HL-60/S4 (cell line): ENCODE measurements at regions not wholly inside any gene's neighbourhood (a gene's known extent, or its start where the extent isn't known, plus 50 kb on each side); places are given as distances from the start of the nearest gene placed in this dataset.

ENCODE experiments used
- in situ Hi-C: fragments of 300-500 bp; cut with MboI; formaldehyde crosslinking; loops from 2 replicates; pipeline ENCODE4 v1.14.3; 2022; ENCODE audit warnings: low sequenced_read_pairs

GRCh38 chr1:114235960-114236359, 82.3 kb upstream of the SYT6 start:
- in situ Hi-C loops, result no loop called here

DNA sequence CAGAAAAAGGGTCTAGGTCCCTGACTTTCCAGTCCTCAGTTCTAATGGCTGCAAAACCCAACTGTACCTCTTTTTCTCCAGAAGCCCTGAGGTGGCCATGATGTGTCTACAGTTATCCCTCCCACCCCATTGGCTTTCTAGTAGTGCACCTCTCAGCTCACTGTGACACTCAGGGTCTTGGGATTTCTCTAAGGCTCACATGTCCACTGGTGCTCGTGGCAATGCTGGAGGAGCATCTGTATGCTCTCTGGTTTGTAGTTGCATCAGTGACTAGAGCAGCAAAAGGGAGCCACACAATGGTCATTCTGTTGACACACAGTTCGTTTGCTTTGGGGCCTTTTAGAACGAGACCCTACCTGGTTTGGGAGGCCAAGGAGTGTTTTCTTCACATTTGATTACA, 81.6 kb upstream of the SYT6 start:
- in situ Hi-C loops, result no loop called here

GRCh38 chr1:114234408-114235124, 80.9 kb upstream of the SYT6 start:
- in situ Hi-C loops, result no loop called here

- in situ Hi-C loops, result no loop called here
These were observed 79.0 kb upstream of the SYT6 start for GRCh38 chr1:114232691-114233090.

GRCh38 chr1:114231301-114231700, 77.6 kb upstream of the SYT6 start:
- in situ Hi-C loops, result no loop called here

DNA sequence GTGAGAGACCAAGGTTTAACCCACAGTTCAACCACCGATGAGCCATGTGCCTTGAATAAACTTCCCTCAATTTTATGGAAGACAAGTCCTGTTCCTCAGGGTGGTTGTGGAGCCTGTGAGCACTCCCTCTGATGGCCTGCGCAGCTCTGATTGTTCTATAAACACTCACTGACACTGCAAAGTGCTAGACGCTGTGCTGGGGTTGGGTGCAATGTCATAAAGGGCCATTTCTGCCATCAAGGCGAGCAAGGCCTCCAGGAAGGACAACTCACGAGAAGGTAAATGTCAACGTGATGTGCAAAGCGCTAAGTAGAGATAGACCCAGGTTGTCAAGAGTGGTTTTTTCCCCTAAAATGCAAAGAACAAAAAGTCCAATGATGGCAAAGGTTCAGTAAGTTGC, 75.7 kb upstream of the SYT6 start:
- in situ Hi-C loops, result no loop called here

DNA sequence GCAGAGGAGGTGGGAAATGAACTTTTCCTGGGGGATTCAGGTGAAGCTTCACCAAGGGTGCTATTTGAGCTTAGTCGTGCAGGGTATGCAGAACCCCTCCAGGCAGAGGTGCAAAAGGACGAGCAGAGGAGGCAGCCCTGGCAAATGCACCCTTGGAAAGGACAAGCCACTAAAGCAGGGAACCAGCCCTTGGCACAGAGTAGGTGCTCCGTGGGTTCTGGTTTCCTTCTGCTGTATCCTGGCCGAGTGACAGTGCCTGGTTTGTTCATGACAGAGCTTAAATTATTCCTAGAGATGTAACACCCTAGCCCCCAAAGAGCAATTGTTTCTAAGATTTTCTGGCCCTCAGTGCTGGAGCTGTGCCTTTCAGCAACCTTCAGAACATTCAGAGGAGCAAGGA, 73.4 kb upstream of the SYT6 start:
- in situ Hi-C loops, result no loop called here

GRCh38 chr1:114224196-114224907, 70.7 kb upstream of the SYT6 start:
- in situ Hi-C loops, result no loop called here

GRCh38 chr1:114222920-114223319, 69.3 kb upstream of the SYT6 start:
- in situ Hi-C loops, result no loop called here

DNA sequence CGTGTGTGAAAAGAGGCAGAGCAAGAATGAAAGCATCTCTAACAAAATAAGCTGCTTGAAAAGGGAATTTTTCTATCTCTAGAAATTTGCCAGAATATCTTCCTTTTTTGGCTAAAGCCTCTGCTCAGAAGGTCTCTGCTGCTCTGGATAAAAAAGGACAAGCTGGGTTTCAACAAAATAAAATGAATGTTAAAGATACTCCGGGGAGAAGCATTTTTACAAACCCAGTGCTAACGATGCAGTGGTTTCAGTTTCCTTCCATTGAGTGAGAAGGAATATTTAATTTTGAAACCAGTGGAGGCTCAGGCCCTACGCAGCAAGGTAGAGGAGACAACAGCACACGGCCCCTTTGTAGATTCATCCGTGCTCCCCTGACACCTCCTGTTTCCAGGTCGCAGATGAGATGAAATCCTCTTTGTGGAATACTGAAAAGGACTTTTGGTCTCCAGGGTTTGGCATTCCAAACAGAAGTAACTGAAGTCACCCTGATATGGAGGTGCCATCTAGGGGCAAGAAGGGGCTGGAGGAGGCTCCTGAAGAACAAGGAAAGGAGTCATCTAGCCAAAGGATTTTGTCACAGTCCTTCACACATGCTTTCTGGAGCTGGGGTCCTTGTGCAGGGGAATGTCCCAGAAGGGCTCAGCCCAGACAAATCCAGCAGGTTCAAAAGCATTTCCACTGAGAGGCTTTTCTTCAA, 65.7 kb upstream of the SYT6 start:
- in situ Hi-C loops, result no loop called here

DNA sequence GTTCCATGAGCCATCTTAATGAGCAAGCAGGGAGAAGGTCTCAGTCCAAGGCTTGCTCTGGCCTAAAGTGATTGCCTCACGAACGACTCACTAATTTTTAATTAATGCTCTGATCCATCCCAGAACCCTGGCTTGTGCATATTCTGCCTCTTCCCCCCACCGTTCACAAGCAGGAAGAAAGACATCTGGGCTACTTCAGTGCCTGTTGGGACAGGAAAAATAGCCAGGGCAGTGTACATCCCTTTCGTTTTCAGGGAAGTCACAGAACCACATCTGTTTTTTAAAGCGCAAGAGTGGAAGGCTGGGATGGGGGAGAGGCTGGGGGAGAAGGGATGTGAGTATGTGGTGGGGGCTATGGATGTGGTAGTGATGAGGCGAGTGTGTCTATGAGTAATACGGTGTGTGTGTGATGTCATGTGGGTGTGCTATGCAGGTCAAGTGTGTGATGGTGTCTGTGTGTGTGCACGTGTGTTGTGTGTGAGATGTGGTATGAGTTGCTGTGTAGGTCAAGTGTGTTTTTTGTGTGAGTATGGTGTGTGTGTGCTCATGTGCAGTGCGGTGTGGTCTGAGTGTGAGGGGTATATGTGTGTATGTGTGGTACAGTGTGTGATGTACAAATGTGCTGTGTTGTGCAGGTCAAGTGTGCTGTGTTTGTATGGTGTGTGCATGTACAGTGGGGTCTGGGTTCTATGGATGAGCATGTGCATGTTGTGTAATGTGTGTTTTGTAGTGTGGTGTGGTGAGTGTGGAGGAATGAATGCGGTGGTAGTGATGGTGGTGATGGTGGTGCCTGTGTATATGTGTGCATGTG, 64.9 kb upstream of the SYT6 start:
- in situ Hi-C loops, result no loop called here

GRCh38 chr1:114216431-114217173, 62.9 kb upstream of the SYT6 start:
- in situ Hi-C loops, result no loop called here

DNA sequence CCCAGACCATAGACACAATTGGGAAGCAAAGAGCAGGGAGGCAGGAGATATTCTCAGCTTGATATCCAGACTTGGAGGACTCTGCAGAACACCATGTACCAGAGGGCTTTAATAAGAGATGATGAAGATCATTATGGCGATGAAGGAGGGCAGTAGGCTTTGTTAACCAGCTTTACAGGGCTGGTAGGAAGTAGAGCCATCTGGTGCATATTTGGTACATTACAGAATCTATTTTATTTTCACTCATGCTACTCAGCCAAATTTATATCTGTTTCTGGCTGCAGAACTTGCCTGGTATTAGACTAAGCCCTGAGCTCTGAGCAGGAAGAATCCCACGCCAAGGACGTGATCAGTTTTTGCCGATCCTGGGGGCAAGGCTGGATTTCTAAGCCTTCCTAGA, 61.8 kb upstream of the SYT6 start:
- in situ Hi-C loops, result no loop called here

- in situ Hi-C loops, result no loop called here
These were observed 60.3 kb upstream of the SYT6 start for GRCh38 chr1:114214016-114214415.

DNA sequence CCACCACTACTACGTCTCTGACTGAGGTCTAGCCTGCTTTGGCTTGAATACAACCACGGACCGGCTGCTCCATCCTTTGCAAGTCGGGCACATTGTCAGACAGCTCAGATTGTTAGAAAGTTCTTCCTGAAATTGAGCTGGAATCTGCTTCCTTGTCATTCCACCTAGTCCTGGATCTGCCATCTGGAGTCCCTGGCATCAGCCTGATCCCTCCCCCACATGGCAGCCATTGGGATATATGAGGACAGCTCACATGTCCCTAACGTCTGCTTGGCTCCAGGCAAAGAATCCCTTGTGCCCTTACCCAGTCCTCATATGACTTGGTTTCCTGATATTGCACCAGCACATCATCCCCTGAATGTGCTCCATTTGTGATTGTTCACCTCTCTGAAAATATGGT, 56.3 kb upstream of the SYT6 start:
- in situ Hi-C loops, result no loop called here

GRCh38 chr1:114208714-114209113, 55.0 kb upstream of the SYT6 start:
- in situ Hi-C loops, result no loop called here

DNA sequence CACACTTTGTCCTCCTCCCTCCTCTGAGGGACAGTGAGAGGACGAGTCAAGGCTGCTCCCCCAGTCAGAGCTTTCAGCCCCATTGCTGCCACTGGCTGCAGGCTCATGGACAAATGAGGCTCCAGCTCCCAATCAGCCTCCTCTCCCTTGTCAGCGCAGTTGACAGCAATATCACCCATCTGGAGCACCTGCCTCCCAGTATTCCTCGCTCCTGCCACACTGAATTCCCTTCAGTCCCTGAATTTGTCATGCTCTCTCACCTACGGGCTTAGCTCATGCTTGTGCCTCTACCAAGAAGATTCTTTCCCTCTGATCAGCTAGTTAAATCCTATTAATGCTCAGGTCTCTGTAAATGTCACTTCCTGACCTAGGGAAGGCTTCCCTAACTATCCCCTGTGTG, 54.4 kb upstream of the SYT6 start:
- in situ Hi-C loops, result no loop called here

DNA sequence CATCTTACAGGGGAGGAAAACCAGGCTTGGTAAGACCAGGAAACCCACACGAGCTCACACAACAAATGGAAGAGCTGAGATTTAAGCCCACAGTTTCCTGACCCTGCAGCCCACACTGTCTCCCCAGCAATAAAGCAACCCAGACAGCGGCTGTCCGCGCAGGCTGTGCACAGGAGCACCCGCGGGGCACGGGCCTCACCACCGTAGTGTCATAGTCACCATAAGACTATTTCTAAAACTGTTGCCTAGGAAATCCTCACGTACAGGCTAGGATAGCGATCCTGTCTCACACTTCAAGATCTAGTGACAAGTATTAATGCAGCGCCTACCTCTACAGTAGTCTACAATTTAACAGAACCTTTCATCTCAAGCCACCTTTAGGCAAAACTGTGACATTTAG, 54.0 kb upstream of the SYT6 start:
- in situ Hi-C loops, result no loop called here

DNA sequence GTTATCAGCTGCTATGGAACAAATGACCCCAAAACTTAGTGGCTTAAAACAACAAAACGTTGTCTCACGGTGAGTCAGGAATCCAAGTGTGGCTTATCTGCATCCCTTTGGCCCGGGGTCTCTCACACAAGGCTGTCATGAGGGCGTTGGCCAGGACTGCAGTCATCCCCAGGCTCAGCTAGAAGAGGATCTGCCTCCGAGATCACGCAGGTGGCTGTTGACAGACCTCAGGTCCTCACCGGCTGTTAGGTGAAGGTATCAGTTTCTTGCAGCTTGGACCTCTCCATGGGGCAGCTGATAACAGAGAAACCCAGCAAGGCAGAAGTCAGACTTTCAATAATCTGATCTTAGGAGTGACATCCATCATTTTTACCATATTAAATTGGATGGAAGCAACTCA, 52.7 kb upstream of the SYT6 start:
- in situ Hi-C loops, result no loop called here

GRCh38 chr1:114203595-114204128, 50.0 kb upstream of the SYT6 start:
- in situ Hi-C loops, result no loop called here
